ENCODE measurements at regions not wholly inside any gene's neighbourhood (a gene's known extent, or its start where the extent isn't known, plus 50 kb on each side); places are given as distances from the start of the nearest gene placed in this dataset.

GRCh38 chr9:108099854-108100253, 610.3 kb upstream of the KLF4 start:
- ChIA-PET CTCF (interaction anchor here (0.6 kb wide), 1 partner anchor 621 kb away, joined by 3 read pairs; no protein-coding TSS in a partner anchor), POLR2A (no interaction called here)
- Mint-ChIP-seq H3K4me3 (no peak overlapping the region), H3K9me3 (no peaks in the 10 kb centered on the region), H3K36me3 (ENCODE audit: low read depth) (no peaks in the 10 kb centered on the region), H3K27ac (no peak overlapping the region), H3K27me3 (no peaks in the 10 kb centered on the region), H3K4me1 (no peaks in the 10 kb centered on the region)
- no peak for DNase-seq

GRCh38 chr9:108095496-108095895, 605.9 kb upstream of the KLF4 start:
- Mint-ChIP-seq H3K9me3 (no peaks in the 10 kb centered on the region), H3K36me3 (ENCODE audit: low read depth) (no peaks in the 10 kb centered on the region), H3K4me3 (no peak overlapping the region), H3K27ac (no peak overlapping the region), H3K4me1 (no peaks in the 10 kb centered on the region), H3K27me3 (no peaks in the 10 kb centered on the region)
- no peak for DNase-seq
- ChIA-PET POLR2A (no interaction called here), CTCF (interaction anchor here (0.5 kb wide), 1 partner anchor 8 kb away, joined by 3 read pairs; no protein-coding TSS in a partner anchor)

GRCh38 chr9:108094676-108094993, 605.1 kb upstream of the KLF4 start:
- no peaks in the 10 kb centered on the region for H3K4me1 Mint-ChIP-seq

GRCh38 chr9:108093773-108094675, 604.5 kb upstream of the KLF4 start:
- CTCF ChIA-PET: no interaction called here

More at GRCh38 chr9:108094676-108094993, 605.1 kb upstream of the KLF4 start:
- DNase-seq: no peak
- Mint-ChIP-seq H3K9me3 (no peaks in the 10 kb centered on the region), H3K36me3 (ENCODE audit: low read depth) (no peaks in the 10 kb centered on the region), H3K27ac (no peak overlapping the region), H3K27me3 (no peaks in the 10 kb centered on the region), H3K4me3 (no peak overlapping the region)
- ChIA-PET CTCF (no interaction called here), POLR2A (no interaction called here)

GRCh38 chr9:108088916-108089315, 599.3 kb upstream of the KLF4 start:
- peaks cover 3% of the 10 kb centered on the region for H3K9me3 Mint-ChIP-seq
- H3K4me1 Mint-ChIP-seq: no peaks in the 10 kb centered on the region
- POLR2A ChIA-PET: no interaction called here
- no peaks in the 10 kb centered on the region for H3K27me3 Mint-ChIP-seq
- H3K27ac Mint-ChIP-seq: no peak overlapping the region
- no peak overlapping the region for H3K4me3 Mint-ChIP-seq
- DNase-seq: no peak
- CTCF ChIA-PET: no interaction called here
- H3K36me3 Mint-ChIP-seq (ENCODE audit: low read depth): no peaks in the 10 kb centered on the region

More at GRCh38 chr9:108093773-108094675, 604.5 kb upstream of the KLF4 start:
- POLR2A ChIA-PET: no interaction called here
- Mint-ChIP-seq H3K4me3 (no peak overlapping the region), H3K9me3 (no peaks in the 10 kb centered on the region), H3K36me3 (ENCODE audit: low read depth) (no peaks in the 10 kb centered on the region), H3K27ac (no peak overlapping the region), H3K4me1 (no peaks in the 10 kb centered on the region), H3K27me3 (no peaks in the 10 kb centered on the region)
- no peak for DNase-seq

GRCh38 chr9:108087781-108088180, 598.2 kb upstream of the KLF4 start:
- DNase-seq: no peak
- H3K4me3 Mint-ChIP-seq: no peak overlapping the region
- H3K27ac Mint-ChIP-seq: no peak overlapping the region
- CTCF ChIA-PET: interaction anchor here (0.6 kb wide), 1 partner anchor 8 kb away, joined by 3 read pairs; no protein-coding TSS in a partner anchor
- POLR2A ChIA-PET: no interaction called here
- H3K4me1 Mint-ChIP-seq: no peaks in the 10 kb centered on the region
- no peaks in the 10 kb centered on the region for H3K27me3 Mint-ChIP-seq
- H3K36me3 Mint-ChIP-seq (ENCODE audit: low read depth): no peaks in the 10 kb centered on the region
- H3K9me3 Mint-ChIP-seq: peaks cover 3% of the 10 kb centered on the region

- no peak overlapping the region for H3K4me3 Mint-ChIP-seq
- no peaks in the 10 kb centered on the region for H3K36me3 Mint-ChIP-seq (ENCODE audit: low read depth)
- ChIA-PET POLR2A (no interaction called here), CTCF (no interaction called here)
- no peaks in the 10 kb centered on the region for H3K27me3 Mint-ChIP-seq
- H3K27ac Mint-ChIP-seq: no peak overlapping the region
- no peaks in the 10 kb centered on the region for H3K4me1 Mint-ChIP-seq
- no peak for DNase-seq
- peaks cover 3% of the 10 kb centered on the region for H3K9me3 Mint-ChIP-seq
Observed at GRCh38 chr9:108086624-108087023, 597.1 kb upstream of the KLF4 start.

GRCh38 chr9:108085294-108085693, 595.7 kb upstream of the KLF4 start:
- Mint-ChIP-seq H3K4me3 (no peak overlapping the region), H3K27me3 (no peaks in the 10 kb centered on the region), H3K36me3 (ENCODE audit: low read depth) (no peaks in the 10 kb centered on the region), H3K9me3 (peaks cover 3% of the 10 kb centered on the region), H3K4me1 (no peaks in the 10 kb centered on the region), H3K27ac (no peak overlapping the region)
- POLR2A ChIA-PET: no interaction called here
- no peak for DNase-seq
- CTCF ChIA-PET: no interaction called here

- H3K9me3 Mint-ChIP-seq: peaks cover 4% of the 10 kb centered on the region
Observed at GRCh38 chr9:108083796-108084352, 594.3 kb upstream of the KLF4 start.

GRCh38 chr9:108083160-108083750, 593.7 kb upstream of the KLF4 start:
- Mint-ChIP-seq H3K27me3 (no peaks in the 10 kb centered on the region), H3K9me3 (peaks cover 9% of the 10 kb centered on the region), H3K27ac (no peak overlapping the region), H3K4me1 (no peaks in the 10 kb centered on the region), H3K36me3 (ENCODE audit: low read depth) (no peaks in the 10 kb centered on the region), H3K4me3 (no peak overlapping the region)
- ChIA-PET POLR2A (no interaction called here), CTCF (no interaction called here)
- no peak for DNase-seq

More at GRCh38 chr9:108083796-108084352, 594.3 kb upstream of the KLF4 start:
- Mint-ChIP-seq H3K4me3 (no peak overlapping the region), H3K27me3 (no peaks in the 10 kb centered on the region), H3K4me1 (no peaks in the 10 kb centered on the region), H3K36me3 (ENCODE audit: low read depth) (no peaks in the 10 kb centered on the region), H3K27ac (no peak overlapping the region)
- CTCF ChIA-PET: no interaction called here
- POLR2A ChIA-PET: no interaction called here
- DNase-seq: no peak

GRCh38 chr9:108081112-108081511, 591.5 kb upstream of the KLF4 start:
- Mint-ChIP-seq H3K27ac (no peak overlapping the region), H3K36me3 (ENCODE audit: low read depth) (no peaks in the 10 kb centered on the region), H3K27me3 (no peaks in the 10 kb centered on the region), H3K4me3 (no peak overlapping the region), H3K4me1 (no peaks in the 10 kb centered on the region), H3K9me3 (peaks cover 15% of the 10 kb centered on the region)
- POLR2A ChIA-PET: no interaction called here
- CTCF ChIA-PET: no interaction called here
- DNase-seq: no peak

- H3K27me3 Mint-ChIP-seq: no peaks in the 10 kb centered on the region
- DNase-seq: no peak
- ChIA-PET POLR2A (no interaction called here), CTCF (no interaction called here)
- H3K4me1 Mint-ChIP-seq: no peaks in the 10 kb centered on the region
- H3K9me3 Mint-ChIP-seq: peaks cover 18% of the 10 kb centered on the region
- H3K36me3 Mint-ChIP-seq (ENCODE audit: low read depth): no peaks in the 10 kb centered on the region
- H3K27ac Mint-ChIP-seq: no peak overlapping the region
- no peak overlapping the region for H3K4me3 Mint-ChIP-seq
Observed at GRCh38 chr9:108080285-108080684, 590.7 kb upstream of the KLF4 start.

GRCh38 chr9:108078811-108079210, 589.2 kb upstream of the KLF4 start:
- H3K9me3 Mint-ChIP-seq: peaks cover 17% of the 10 kb centered on the region
- no peaks in the 10 kb centered on the region for H3K36me3 Mint-ChIP-seq (ENCODE audit: low read depth)
- H3K27me3 Mint-ChIP-seq: no peaks in the 10 kb centered on the region
- no peak overlapping the region for H3K4me3 Mint-ChIP-seq
- POLR2A ChIA-PET: no interaction called here
- CTCF ChIA-PET: no interaction called here
- no peak for DNase-seq
- H3K4me1 Mint-ChIP-seq: no peaks in the 10 kb centered on the region
- no peak overlapping the region for H3K27ac Mint-ChIP-seq

GRCh38 chr9:108078375-108078774, 588.8 kb upstream of the KLF4 start:
- H3K36me3 Mint-ChIP-seq (ENCODE audit: low read depth): no peaks in the 10 kb centered on the region

More at GRCh38 chr9:108078375-108078774, 588.8 kb upstream of the KLF4 start:
- no peak for DNase-seq
- POLR2A ChIA-PET: no interaction called here
- H3K4me1 Mint-ChIP-seq: no peaks in the 10 kb centered on the region
- H3K4me3 Mint-ChIP-seq: no peak overlapping the region
- H3K27me3 Mint-ChIP-seq: no peaks in the 10 kb centered on the region
- H3K27ac Mint-ChIP-seq: no peak overlapping the region
- peaks cover 17% of the 10 kb centered on the region for H3K9me3 Mint-ChIP-seq
- CTCF ChIA-PET: no interaction called here
